ENCODE measurements at regions not wholly inside any gene's neighbourhood (a gene's known extent, or its start where the extent isn't known, plus 50 kb on each side); places are given as distances from the start of the nearest gene placed in this dataset.

- FAIRE-seq (no peak), DNase-seq (ENCODE audit: insufficient read length, low spot score) (no peak)
- TF ChIP-seq, protein P1, sequence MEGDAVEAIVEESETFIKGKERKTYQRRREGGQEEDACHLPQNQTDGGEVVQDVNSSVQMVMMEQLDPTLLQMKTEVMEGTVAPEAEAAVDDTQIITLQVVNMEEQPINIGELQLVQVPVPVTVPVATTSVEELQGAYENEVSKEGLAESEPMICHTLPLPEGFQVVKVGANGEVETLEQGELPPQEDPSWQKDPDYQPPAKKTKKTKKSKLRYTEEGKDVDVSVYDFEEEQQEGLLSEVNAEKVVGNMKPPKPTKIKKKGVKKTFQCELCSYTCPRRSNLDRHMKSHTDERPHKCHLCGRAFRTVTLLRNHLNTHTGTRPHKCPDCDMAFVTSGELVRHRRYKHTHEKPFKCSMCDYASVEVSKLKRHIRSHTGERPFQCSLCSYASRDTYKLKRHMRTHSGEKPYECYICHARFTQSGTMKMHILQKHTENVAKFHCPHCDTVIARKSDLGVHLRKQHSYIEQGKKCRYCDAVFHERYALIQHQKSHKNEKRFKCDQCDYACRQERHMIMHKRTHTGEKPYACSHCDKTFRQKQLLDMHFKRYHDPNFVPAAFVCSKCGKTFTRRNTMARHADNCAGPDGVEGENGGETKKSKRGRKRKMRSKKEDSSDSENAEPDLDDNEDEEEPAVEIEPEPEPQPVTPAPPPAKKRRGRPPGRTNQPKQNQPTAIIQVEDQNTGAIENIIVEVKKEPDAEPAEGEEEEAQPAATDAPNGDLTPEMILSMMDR (IDR thresholded peaks at IDR 0.05; ENCODE audit: insufficient read depth, missing control alignments) = no peak
Measured at GRCh38 chr5:13003457-13003856, 941.0 kb downstream of the DNAH5 start.

DNA sequence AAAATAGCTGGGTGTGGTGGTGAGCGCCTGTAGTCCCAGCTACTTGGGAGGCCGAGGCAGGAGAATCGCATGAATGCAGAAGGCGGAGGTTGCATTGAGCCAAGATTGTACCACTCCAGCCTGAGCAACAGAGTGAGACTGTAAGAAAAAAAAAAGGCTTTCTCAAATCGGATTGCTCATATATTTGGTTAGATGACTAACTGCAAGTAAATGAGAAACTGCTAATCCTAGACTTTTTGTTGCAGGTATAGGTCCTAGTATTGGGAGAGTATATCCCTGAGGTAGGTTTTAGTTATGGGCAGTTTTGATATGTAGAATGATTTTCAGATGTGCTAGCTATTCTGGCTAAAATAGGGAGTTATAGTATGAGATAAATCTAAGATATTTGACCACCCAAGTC lies 944.8 kb downstream of the DNAH5 start:
- TF ChIP-seq, protein P1 (IDR thresholded peaks at IDR 0.05; ENCODE audit: insufficient read depth, missing control alignments) = no peak
- no peak for DNase-seq (ENCODE audit: insufficient read length, low spot score)
- FAIRE-seq = no peak

DNA sequence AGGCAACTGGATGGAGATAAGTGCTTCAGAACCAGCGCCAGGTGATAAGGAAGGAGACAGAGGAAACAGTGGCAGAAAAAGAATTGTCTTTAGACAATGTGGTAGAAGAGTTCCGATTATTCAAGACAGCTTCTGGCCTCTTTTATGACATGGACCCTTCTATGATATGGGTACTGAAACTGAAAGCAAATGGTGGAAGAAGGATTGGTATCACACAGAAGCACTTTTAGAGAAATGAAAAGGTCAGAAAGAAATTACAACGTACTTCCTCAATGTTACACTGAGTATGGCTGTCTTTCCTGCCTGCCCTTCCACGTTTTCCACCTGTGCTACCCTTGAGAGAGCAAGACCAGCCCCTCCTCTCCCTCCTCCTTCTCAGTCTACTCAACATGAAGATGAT lies 959.3 kb downstream of the DNAH5 start:
- FAIRE-seq = no peak
- no peak for DNase-seq (ENCODE audit: insufficient read length, low spot score)
- TF ChIP-seq, protein P1 (IDR thresholded peaks at IDR 0.05; ENCODE audit: insufficient read depth, missing control alignments) = no peak

- FAIRE-seq (no peak), DNase-seq (ENCODE audit: insufficient read length, low spot score) (no peak)
- TF ChIP-seq, protein P1 (IDR thresholded peaks at IDR 0.05; ENCODE audit: insufficient read depth, missing control alignments) = no peak
Measured at GRCh38 chr5:12974856-12975255, 969.6 kb downstream of the DNAH5 start.

DNA sequence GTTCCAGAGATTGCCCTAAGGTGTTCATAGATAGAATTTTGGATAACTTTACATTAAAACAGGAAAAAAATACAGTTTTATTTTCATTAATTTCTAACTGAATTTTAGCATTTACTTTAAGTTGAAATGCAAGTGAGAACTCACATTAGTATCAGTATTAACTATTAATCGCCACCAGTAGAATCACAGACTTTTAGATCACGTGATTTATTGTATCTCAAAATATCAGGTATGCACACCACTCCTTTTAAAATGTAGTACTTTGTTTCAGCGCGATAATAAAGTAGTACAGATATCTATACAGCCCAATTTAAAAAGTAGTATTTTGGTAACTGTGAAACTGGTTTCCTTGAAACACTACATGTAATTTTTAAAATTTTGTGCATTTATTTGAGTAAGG lies 978.7 kb downstream of the DNAH5 start:
- TF ChIP-seq, protein P1 (IDR thresholded peaks at IDR 0.05; ENCODE audit: insufficient read depth, missing control alignments) = no peak
- FAIRE-seq (no peak), DNase-seq (ENCODE audit: insufficient read length, low spot score) (no peak)

GRCh38 chr5:12959713-12960112 lies 984.8 kb downstream of the DNAH5 start:
- DNase-seq (ENCODE audit: insufficient read length, low spot score) (no peak), FAIRE-seq (no peak)
- TF ChIP-seq, protein P1 (IDR thresholded peaks at IDR 0.05; ENCODE audit: insufficient read depth, missing control alignments) = no peak

GRCh38 chr5:12952409-12952808 lies 992.1 kb downstream of the DNAH5 start:
- no peak for DNase-seq (ENCODE audit: insufficient read length, low spot score)
- no peak for FAIRE-seq
- TF ChIP-seq, protein P1 (IDR thresholded peaks at IDR 0.05; ENCODE audit: insufficient read depth, missing control alignments) = no peak
